Endothelial cell (in vitro differentiated cells): ENCODE measurements at regions not wholly inside any gene's neighbourhood (a gene's known extent, or its start where the extent isn't known, plus 50 kb on each side); places are given as distances from the start of the nearest gene placed in this dataset.

ENCODE experiments used
- DNase-seq: peaks from one replicate; pipeline ENCODE4 v3.0.0; 2021; ENCODE audit warnings: low spot score
- H3K27ac Mint-ChIP-seq: one replicate; pipeline ENCODE4 v1.8.0; 2021; ENCODE audit warnings: mixed read lengths, inconsistent platforms; ENCODE audit not compliant: unreplicated experiment
- H3K27me3 Mint-ChIP-seq: one replicate; pipeline ENCODE4 v1.8.0; 2021; ENCODE audit warnings: mild to moderate bottlenecking, moderate library complexity, mixed read lengths, inconsistent platforms; ENCODE audit not compliant: unreplicated experiment
- H3K36me3 Mint-ChIP-seq: one replicate; pipeline ENCODE4 v1.8.0; 2021; ENCODE audit warnings: mild to moderate bottlenecking, low read depth, mixed read lengths, inconsistent platforms; ENCODE audit not compliant: unreplicated experiment
- H3K4me1 Mint-ChIP-seq: one replicate; pipeline ENCODE4 v1.8.0; 2021; ENCODE audit warnings: mild to moderate bottlenecking, mixed read lengths, inconsistent platforms; ENCODE audit not compliant: unreplicated experiment
- H3K4me3 Mint-ChIP-seq: one replicate; pipeline ENCODE4 v1.8.0; 2021; ENCODE audit warnings: mild to moderate bottlenecking, mixed read lengths, inconsistent platforms; ENCODE audit not compliant: unreplicated experiment
- H3K9me3 Mint-ChIP-seq: one replicate; pipeline ENCODE4 v1.8.0; 2021; ENCODE audit warnings: mixed read lengths, inconsistent platforms; ENCODE audit not compliant: unreplicated experiment
- TF ChIP-seq, protein P1 (sequence below): fragments of 200-600 bp; sonication (generic); IDR thresholded peaks from one replicate; pipeline ENCODE4 v1.5.0; 2021; ENCODE audit warnings: antibody characterized with exemption; ENCODE audit not compliant: unreplicated experiment

DNA sequence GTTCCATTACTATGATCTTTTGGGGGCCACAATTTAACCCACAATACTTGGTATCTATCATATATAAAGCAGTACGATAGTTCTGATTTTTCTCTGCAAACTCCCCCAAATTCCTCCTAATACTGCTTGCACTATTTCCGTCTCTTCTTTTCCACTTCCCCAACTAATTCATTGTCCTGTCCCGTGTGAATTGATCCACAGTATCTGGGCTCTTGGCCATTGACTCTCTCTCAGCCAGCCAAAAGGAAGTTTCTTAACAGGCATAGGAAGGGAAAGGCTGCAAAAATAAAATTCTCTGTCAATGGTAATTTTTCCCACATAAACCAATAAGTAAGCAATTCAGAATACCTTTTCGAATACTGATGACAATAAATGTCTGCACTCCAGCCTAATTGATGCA is 91.7 kb upstream of the DSCAM start:
- Mint-ChIP-seq H3K36me3 (no peaks in the 10 kb centered on the region), H3K27me3 (peaks cover 7% of the 10 kb centered on the region), H3K4me3 (no peak overlapping the region), H3K4me1 (no peaks in the 10 kb centered on the region), H3K9me3 (no peaks in the 10 kb centered on the region), H3K27ac (no peak overlapping the region)
- no peak for DNase-seq
- TF ChIP-seq, protein P1, sequence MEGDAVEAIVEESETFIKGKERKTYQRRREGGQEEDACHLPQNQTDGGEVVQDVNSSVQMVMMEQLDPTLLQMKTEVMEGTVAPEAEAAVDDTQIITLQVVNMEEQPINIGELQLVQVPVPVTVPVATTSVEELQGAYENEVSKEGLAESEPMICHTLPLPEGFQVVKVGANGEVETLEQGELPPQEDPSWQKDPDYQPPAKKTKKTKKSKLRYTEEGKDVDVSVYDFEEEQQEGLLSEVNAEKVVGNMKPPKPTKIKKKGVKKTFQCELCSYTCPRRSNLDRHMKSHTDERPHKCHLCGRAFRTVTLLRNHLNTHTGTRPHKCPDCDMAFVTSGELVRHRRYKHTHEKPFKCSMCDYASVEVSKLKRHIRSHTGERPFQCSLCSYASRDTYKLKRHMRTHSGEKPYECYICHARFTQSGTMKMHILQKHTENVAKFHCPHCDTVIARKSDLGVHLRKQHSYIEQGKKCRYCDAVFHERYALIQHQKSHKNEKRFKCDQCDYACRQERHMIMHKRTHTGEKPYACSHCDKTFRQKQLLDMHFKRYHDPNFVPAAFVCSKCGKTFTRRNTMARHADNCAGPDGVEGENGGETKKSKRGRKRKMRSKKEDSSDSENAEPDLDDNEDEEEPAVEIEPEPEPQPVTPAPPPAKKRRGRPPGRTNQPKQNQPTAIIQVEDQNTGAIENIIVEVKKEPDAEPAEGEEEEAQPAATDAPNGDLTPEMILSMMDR, result no peak

DNA sequence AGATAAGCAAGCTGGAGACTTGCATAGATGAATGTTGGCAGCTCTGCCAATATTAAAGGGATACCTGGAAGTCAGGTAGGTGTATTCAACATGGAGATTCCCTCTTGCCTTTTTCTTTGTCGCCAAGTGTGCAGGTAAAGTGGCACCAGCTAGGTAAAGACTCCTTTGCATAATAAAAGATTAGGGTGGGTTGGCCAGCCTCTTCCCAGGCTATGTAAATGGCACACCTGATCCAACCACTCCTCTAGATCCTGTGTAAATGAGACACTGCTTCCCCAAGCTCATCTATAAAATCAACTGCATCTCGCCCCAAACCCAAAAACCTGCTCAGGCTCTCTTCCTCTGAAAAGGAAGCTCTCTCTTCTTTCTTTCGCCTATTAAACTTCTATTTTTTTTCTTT is 100.8 kb upstream of the DSCAM start:
- Mint-ChIP-seq H3K27ac (no peak overlapping the region), H3K4me3 (no peak overlapping the region), H3K4me1 (no peaks in the 10 kb centered on the region), H3K9me3 (peaks cover 3% of the 10 kb centered on the region), H3K36me3 (no peaks in the 10 kb centered on the region), H3K27me3 (peaks cover 5% of the 10 kb centered on the region)
- DNase-seq, result no peak
- TF ChIP-seq, protein P1, result no peak

DNA sequence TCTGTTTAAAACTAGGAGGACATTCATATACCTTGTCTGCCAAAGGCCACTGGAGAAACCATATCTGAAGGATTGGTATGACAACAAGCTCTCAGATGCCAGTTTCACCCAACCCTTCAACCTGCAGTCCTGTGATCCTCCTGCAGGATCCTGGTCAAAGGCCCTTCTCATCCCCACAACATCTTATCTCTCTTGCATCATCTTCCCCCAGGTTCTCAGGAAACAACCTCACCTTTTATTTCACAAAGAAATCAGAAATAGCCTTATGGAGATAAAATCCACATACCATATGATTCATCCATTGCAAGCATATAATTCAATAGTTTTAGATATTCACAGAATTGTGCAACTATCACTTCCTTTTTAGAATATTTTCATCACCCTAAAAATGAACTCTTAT is 104.0 kb upstream of the DSCAM start:
- H3K36me3 Mint-ChIP-seq, result no peaks in the 10 kb centered on the region
- H3K27ac Mint-ChIP-seq, result no peak overlapping the region

DNA sequence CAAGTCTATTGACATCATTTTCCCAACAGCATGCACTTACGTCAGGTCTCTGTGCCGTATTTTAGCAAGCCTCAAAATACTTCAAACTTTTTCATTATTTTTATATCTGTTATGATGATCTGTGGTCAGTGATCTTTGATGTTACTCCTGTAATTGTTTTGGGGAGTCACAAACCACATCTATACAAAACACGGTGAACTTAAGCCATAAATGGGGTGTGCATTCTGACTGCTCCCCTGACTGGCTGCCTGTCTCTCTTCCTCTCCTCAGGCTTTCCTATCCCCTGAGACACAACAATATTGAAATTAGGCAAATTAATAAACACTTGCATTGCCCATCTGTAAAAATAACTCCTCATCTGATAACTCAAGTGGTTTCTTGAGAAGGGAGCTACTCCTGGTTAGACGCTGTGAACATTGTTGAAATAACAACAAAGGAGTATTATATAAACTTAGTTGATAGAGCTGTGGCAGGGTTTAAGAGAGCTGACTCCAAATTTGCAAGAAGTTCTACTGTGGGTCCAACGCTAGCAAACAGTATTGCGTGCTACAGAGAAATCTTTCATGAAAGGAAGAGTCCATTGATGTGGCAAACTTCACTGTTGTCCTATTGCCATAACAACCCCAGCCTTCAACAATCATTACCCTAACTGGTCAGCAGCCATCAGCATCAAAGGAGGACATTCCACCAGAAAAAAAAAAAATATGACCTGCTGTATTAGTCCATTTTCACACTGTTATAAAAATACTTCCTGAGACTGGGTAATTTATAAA is 105.8 kb upstream of the DSCAM start:
- DNase-seq, result no peak
- no peaks in the 10 kb centered on the region for H3K4me1 Mint-ChIP-seq
- TF ChIP-seq, protein P1, result no peak
- H3K9me3 Mint-ChIP-seq, result peaks cover 3% of the 10 kb centered on the region
- peaks cover 4% of the 10 kb centered on the region for H3K27me3 Mint-ChIP-seq
- no peak overlapping the region for H3K27ac Mint-ChIP-seq
- no peaks in the 10 kb centered on the region for H3K36me3 Mint-ChIP-seq
- no peak overlapping the region for H3K4me3 Mint-ChIP-seq

More for the DNA sequence above, 104.0 kb upstream of the DSCAM start:
- no peaks in the 10 kb centered on the region for H3K4me1 Mint-ChIP-seq
- H3K9me3 Mint-ChIP-seq, result peaks cover 3% of the 10 kb centered on the region
- peaks cover 4% of the 10 kb centered on the region for H3K27me3 Mint-ChIP-seq
- H3K4me3 Mint-ChIP-seq, result no peak overlapping the region
- TF ChIP-seq, protein P1, result no peak
- no peak for DNase-seq

DNA sequence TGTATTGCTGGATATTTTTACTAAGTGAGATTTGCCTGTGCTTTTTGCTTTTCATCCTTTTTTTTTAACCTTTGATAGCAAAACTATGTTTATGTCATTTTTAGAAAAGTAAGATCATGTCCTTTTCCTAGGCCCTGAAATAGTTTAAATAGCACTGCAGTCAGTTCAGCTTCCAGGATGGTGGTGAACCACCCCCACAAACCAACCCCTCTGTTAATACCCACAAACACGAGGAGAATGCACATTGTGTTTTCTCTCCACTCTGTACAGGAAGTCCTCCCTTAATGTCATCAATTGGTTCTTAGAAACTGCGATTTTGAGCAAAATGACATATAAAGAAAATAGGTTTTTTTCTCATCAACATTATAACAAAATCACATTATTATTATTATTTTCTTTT is 117.7 kb upstream of the DSCAM start:
- Mint-ChIP-seq H3K4me1 (no peaks in the 10 kb centered on the region), H3K9me3 (peaks cover 4% of the 10 kb centered on the region)

More for the DNA sequence above, 117.7 kb upstream of the DSCAM start:
- Mint-ChIP-seq H3K4me3 (no peak overlapping the region), H3K27ac (no peak overlapping the region), H3K36me3 (no peaks in the 10 kb centered on the region), H3K27me3 (no peaks in the 10 kb centered on the region)
- TF ChIP-seq, protein P1, result no peak
- no peak for DNase-seq
